Ishikawa (cell line): ENCODE measurements at regions not wholly inside any gene's neighbourhood (a gene's known extent, or its start where the extent isn't known, plus 50 kb on each side); places are given as distances from the start of the nearest gene placed in this dataset.

ENCODE experiments used
- CEBPB ChIP-seq: IDR thresholded peaks from 2 replicates; pipeline ENCODE4 v1.6.1; 2012
- CREB1 ChIP-seq: IDR thresholded peaks from 2 replicates; pipeline ENCODE4 v1.6.1; 2012; ENCODE audit warnings: low read depth
- TEAD4 ChIP-seq: IDR thresholded peaks from 2 replicates; pipeline ENCODE4 v1.6.1; 2012

DNA sequence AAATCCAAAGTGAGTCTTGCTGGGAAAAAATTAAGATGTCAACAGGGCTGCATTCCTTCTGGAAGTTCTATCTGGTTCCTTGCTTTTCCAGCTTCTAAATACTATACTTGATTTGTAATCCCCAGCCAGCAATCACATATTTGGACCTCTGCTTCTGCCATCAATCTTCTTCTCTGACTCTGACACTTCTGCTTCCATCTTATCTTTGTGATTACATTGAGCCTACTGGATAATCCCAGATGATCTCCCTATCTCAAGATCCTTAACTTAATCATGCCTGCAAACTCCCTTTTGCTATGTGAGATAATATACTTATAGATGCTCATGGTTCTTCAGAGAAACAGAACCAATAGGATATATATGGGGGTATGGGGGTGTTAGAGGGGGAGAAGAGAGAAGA is 49.9 kb upstream of the ZDHHC17 start:
- TF ChIP-seq CREB1 (no peak), CEBPB (no peak), TEAD4 (no peak)
